GM12878 (cell line): ENCODE measurements at regions not wholly inside any gene's neighbourhood (a gene's known extent, or its start where the extent isn't known, plus 50 kb on each side); places are given as distances from the start of the nearest gene placed in this dataset.

Experiments used
- ATAC-seq: fragments of 200-7000 bp; cut with Tn5 transposase; 3 replicates; pipeline ENCODE4 v1.9.1; 2020; ENCODE audit warnings: mild to moderate bottlenecking, moderate library complexity
- BruUV-seq: library from RNA; stranded (reverse); fragments of 400-500 nt; replicated peaks from 2 replicates; lab custom pipeline; 2021; lab: Mats Ljungman, UMichigan
- CTCF ChIA-PET: fragments of 300-600 bp; sonication (Branson Sonifier 250); formaldehyde crosslinking; extraction: SDS; loops from one replicate; lab custom pipeline; 2021; ENCODE audit warnings: inconsistent platforms; lab: Yijun Ruan, JAX
- POLR2A ChIA-PET: fragments of 350-600 bp; formaldehyde crosslinking; extraction: SDS; loops from one replicate; lab custom pipeline; 2021; ENCODE audit warnings: inconsistent platforms; lab: Charles Lee
- RAD21 ChIA-PET: fragments of 300-600 bp; sonication (Branson Sonifier 250); formaldehyde crosslinking; loops from one replicate; lab custom pipeline; 2023; ENCODE audit warnings: antibody characterized with exemption; ENCODE audit not compliant: unreplicated experiment; lab: Charles Lee
- SMC1A ChIA-PET: fragments of 300-600 bp; sonication (Branson Sonifier 250); formaldehyde crosslinking; loops from one replicate; lab custom pipeline; 2023; ENCODE audit not compliant: unreplicated experiment, uncharacterized antibody; lab: Charles Lee
- DNase-seq: peaks from one replicate; pipeline ENCODE4 v3.0.0-alpha.2; 2011; ENCODE audit warnings: low read depth, low spot score
- FAIRE-seq: peaks from 3 replicates; lab custom pipeline; 2011; peaks lifted over from hg19 to GRCh38; lab: Jason Lieb, UNC
- H2AFZ ChIP-seq: 2 replicates; pipeline ENCODE4 v1.6.0; 2011; ENCODE audit warnings: low read depth, low read length, control low read depth; ENCODE audit not compliant: control insufficient read depth
- H3K27ac ChIP-seq: 2 replicates; pipeline ENCODE4 v1.5.1; 2011; ENCODE audit warnings: control low read depth; ENCODE audit not compliant: control insufficient read depth, insufficient read depth
- H3K27me3 ChIP-seq, 2 experiments: replicated peaks in 1 of 2; 2 replicates each; pipeline versions ENCODE4 v1.6.0 to v1.6.1; 2011; ENCODE audit warnings: low read length in 1 of 2; ENCODE audit not compliant: control insufficient read depth in 2 of 2, insufficient read depth in 2 of 2
- H3K36me3 ChIP-seq, 2 experiments: 2 replicates each; pipeline ENCODE4 v1.5.1; 2011; ENCODE audit warnings: low read length in 1 of 2; ENCODE audit not compliant: control insufficient read depth in 2 of 2, insufficient read depth in 2 of 2
- H3K4me1 ChIP-seq: 2 replicates; pipeline ENCODE4 v1.6.1; 2011; ENCODE audit warnings: mild to moderate bottlenecking, low read length, moderate library complexity, mixed read lengths; ENCODE audit not compliant: control insufficient read depth, insufficient read depth
- H3K4me2 ChIP-seq: 2 replicates; pipeline ENCODE4 v1.6.0; 2011; ENCODE audit warnings: control low read depth; ENCODE audit not compliant: control insufficient read depth, insufficient read depth
- H3K4me3 ChIP-seq: fragments of 200-600 bp; sonication (generic); 2 replicates; pipeline ENCODE4 v1.5.1; 2016
- H3K79me2 ChIP-seq: 2 replicates; pipeline ENCODE4 v1.6.0; 2011; ENCODE audit warnings: low read length; ENCODE audit not compliant: control insufficient read depth, insufficient read depth
- H3K9ac ChIP-seq: 2 replicates; pipeline ENCODE4 v1.8.0; 2011; ENCODE audit warnings: low read length, control low read depth, mixed read lengths; ENCODE audit not compliant: control insufficient read depth, insufficient read depth
- H3K9me3 ChIP-seq: replicated peaks from 3 replicates; pipeline ENCODE4 v1.5.1; 2011; ENCODE audit warnings: mild to moderate bottlenecking, low read length; ENCODE audit not compliant: control insufficient read depth, insufficient read depth
- H4K20me1 ChIP-seq: 2 replicates; pipeline ENCODE4 v1.6.0; 2011; ENCODE audit not compliant: control insufficient read depth, insufficient read depth
- ASH2L ChIP-seq: fragments of 300-600, 200-600 bp; sonication (generic); IDR thresholded peaks from 2 replicates; pipeline ENCODE4 v1.6.1; 2017; ENCODE audit warnings: low read depth, mild to moderate bottlenecking, borderline replicate concordance
- BMI1 ChIP-seq: fragments of 450-650 bp; IDR thresholded peaks from 2 replicates; pipeline ENCODE4 v1.6.1; 2016; ENCODE audit warnings: mild to moderate bottlenecking, moderate library complexity, borderline replicate concordance
- CBFB ChIP-seq: IDR thresholded peaks from 2 replicates; pipeline ENCODE4 v1.6.1; 2016; ENCODE audit warnings: antibody characterized with exemption, low read depth
- CHD2 ChIP-seq: IDR thresholded peaks from 2 replicates; pipeline ENCODE4 v1.6.1; 2011; ENCODE audit warnings: low read depth, low read length, improper control_type of control experiment, borderline replicate concordance
- EGR1 ChIP-seq, 2 experiments: IDR thresholded peaks; 1 replicate in 1 of 2; 2 replicates in 1 of 2; pipeline ENCODE4 v1.6.1; 2011 to 2012; ENCODE audit warnings: low read depth in 2 of 2, low read length in 2 of 2, borderline replicate concordance in 1 of 2, mild to moderate bottlenecking in 1 of 2, moderate library complexity in 1 of 2
- EZH2 ChIP-seq: IDR thresholded peaks from 2 replicates; pipeline ENCODE4 v1.6.1; 2012; ENCODE audit warnings: low read depth, mild to moderate bottlenecking, control low read depth, inconsistent platforms, low read length, borderline replicate concordance; ENCODE audit not compliant: control insufficient read depth
- GATAD2B ChIP-seq: fragments of 450-650 bp; conservative IDR thresholded peaks from 2 replicates; pipeline ENCODE4 v1.6.1; 2017; ENCODE audit warnings: low read depth, mild to moderate bottlenecking, moderate library complexity
- HDAC6 ChIP-seq: fragments of 200-600 bp; sonication (generic); IDR thresholded peaks from one replicate; pipeline ENCODE4 v1.8.0; 2017; ENCODE audit warnings: antibody characterized with exemption; ENCODE audit not compliant: unreplicated experiment
- IKZF2 ChIP-seq, 2 experiments: fragments of 450-650 bp; IDR thresholded peaks; 2 replicates each; pipeline ENCODE4 v1.6.1; 2017; ENCODE audit warnings: mild to moderate bottlenecking in 2 of 2, moderate library complexity in 2 of 2
- IRF4 ChIP-seq: IDR thresholded peaks from 2 replicates; pipeline ENCODE4 v1.6.1; 2011; ENCODE audit warnings: low read depth, low read length
- LARP7 ChIP-seq: fragments of 450-650 bp; IDR thresholded peaks from 2 replicates; pipeline ENCODE4 v1.6.1; 2017; ENCODE audit warnings: mild to moderate bottlenecking
- MEF2A ChIP-seq: IDR thresholded peaks from 2 replicates; pipeline ENCODE4 v1.6.1; 2011; ENCODE audit warnings: low read depth, mild to moderate bottlenecking, low read length, moderate library complexity; ENCODE audit not compliant: insufficient read depth
- MTA2 ChIP-seq: fragments of 450-650 bp; IDR thresholded peaks from 2 replicates; pipeline ENCODE4 v1.6.1; 2016; ENCODE audit warnings: low read depth, mild to moderate bottlenecking, moderate library complexity
- NFXL1 ChIP-seq: fragments of 450-650 bp; IDR thresholded peaks from 2 replicates; pipeline ENCODE4 v1.6.1; 2017; ENCODE audit warnings: antibody characterized with exemption, mild to moderate bottlenecking, borderline replicate concordance
- NR2C1 ChIP-seq: fragments of 450-650 bp; IDR thresholded peaks from 2 replicates; pipeline ENCODE4 v1.6.1; 2017; ENCODE audit warnings: antibody characterized with exemption, mild to moderate bottlenecking, moderate library complexity
- NR2F1 ChIP-seq: fragments of 450-650 bp; conservative IDR thresholded peaks from 2 replicates; pipeline ENCODE4 v1.6.1; 2017; ENCODE audit warnings: mild to moderate bottlenecking
- PAX5 ChIP-seq: IDR thresholded peaks from 2 replicates; pipeline ENCODE4 v1.6.1; 2011; ENCODE audit warnings: low read depth, low read length, borderline replicate concordance
- PAX8 ChIP-seq: fragments of 450-650 bp; IDR thresholded peaks from 2 replicates; pipeline ENCODE4 v1.6.1; 2017; ENCODE audit warnings: mild to moderate bottlenecking, moderate library complexity
- POLR2A ChIP-seq: IDR thresholded peaks from 2 replicates; pipeline ENCODE4 v1.6.1; 2011; ENCODE audit warnings: low read depth, mild to moderate bottlenecking, low read length
- RFX5 ChIP-seq: IDR thresholded peaks from 2 replicates; pipeline ENCODE4 v1.6.1; 2011; ENCODE audit warnings: low read depth, low read length, improper control_type of control experiment
- SMARCA5 ChIP-seq: fragments of 450-650 bp; IDR thresholded peaks from 2 replicates; pipeline ENCODE4 v1.6.1; 2017; ENCODE audit warnings: mild to moderate bottlenecking
- STAT1 ChIP-seq: fragments of 450-650 bp; conservative IDR thresholded peaks from 2 replicates; pipeline ENCODE4 v1.6.1; 2014; ENCODE audit warnings: antibody characterized with exemption, mild to moderate bottlenecking
- SUZ12 ChIP-seq: fragments of 200-600 bp; sonication (generic); IDR thresholded peaks from one replicate; pipeline ENCODE4 v1.6.1; 2018; ENCODE audit warnings: antibody characterized with exemption, mild to moderate bottlenecking; ENCODE audit not compliant: unreplicated experiment
- TCF12 ChIP-seq: IDR thresholded peaks from 2 replicates; pipeline ENCODE4 v1.6.1; 2011; ENCODE audit warnings: low read depth, mild to moderate bottlenecking, low read length
- ZBTB4 ChIP-seq: fragments of 450-650 bp; formaldehyde crosslinking; IDR thresholded peaks from 2 replicates; pipeline ENCODE4 v1.4.0; 2022; ENCODE audit warnings: mild to moderate bottlenecking, moderate library complexity
- ZNF217 ChIP-seq: fragments of 450-650 bp; IDR thresholded peaks from 2 replicates; pipeline ENCODE4 v1.6.1; 2017; ENCODE audit warnings: antibody characterized with exemption, mild to moderate bottlenecking
- ZNF622 ChIP-seq: fragments of 450-650 bp; IDR thresholded peaks from 2 replicates; pipeline ENCODE4 v1.6.1; 2017; ENCODE audit warnings: mild to moderate bottlenecking, inconsistent platforms
- WGBS: methylation state at CpG from one replicate; pipeline ENCODE4 v1.1.6; 2016; ENCODE audit warnings: low lambda C conversion rate; ENCODE audit not compliant: insufficient replicate concordance, insufficient coverage; ENCODE audit errors: missing lambda C conversion rate; 5-methylcytosine and 5-hydroxymethylcytosine counted together
- in situ Hi-C: fragments of 300-500 bp; cut with MboI; formaldehyde crosslinking; loops from 9 replicates; pipeline ENCODE4 v1.14.3; 2018; ENCODE audit warnings: mixed read lengths
- intact Hi-C: fragments of 100-400 bp; cut with micrococcal nuclease; formaldehyde crosslinking; loops from one replicate; pipeline ENCODE4 v1.14.2; 2022; ENCODE audit not compliant: unreplicated experiment

- no peak for TF ChIP-seq IKZF2 (IDR thresholded peaks at IDR 0.05)
- no peak for TF ChIP-seq IRF4
- no peak for TF ChIP-seq PAX8
- no peak for TF ChIP-seq SUZ12
- no peak for TF ChIP-seq SMARCA5
- no peak for TF ChIP-seq GATAD2B
- TF ChIP-seq POLR2A: no peak
- no peak for TF ChIP-seq RFX5
- TF ChIP-seq CHD2: no peak
- TF ChIP-seq, all 136 proteins: peak for 0
Measured at GRCh38 chr16:35573407-35573806, 2114.0 kb downstream of the TP53TG3F start (continued).

GRCh38 chr16:35574011-35574410 lies 2114.6 kb downstream of the TP53TG3F start:
- Histone ChIP-seq H2AFZ (no peak overlapping the region), H3K4me2 (no peak overlapping the region), H4K20me1 (no peaks in the 10 kb centered on the region), H3K79me2 (no peaks in the 10 kb centered on the region), H3K27ac (no peak overlapping the region), H3K9me3 (no peaks in the 10 kb centered on the region; the same call in 1 of the 3 replicates), H3K4me1 (no peaks in the 10 kb centered on the region), H3K36me3 (no peaks in the 10 kb centered on the region), H3K9ac (no peak overlapping the region), H3K4me3 (no peak overlapping the region), H3K27me3 (no peaks in the 10 kb centered on the region)
- TF ChIP-seq NR2C1: no peak
- no peak for TF ChIP-seq MEF2A
- TF ChIP-seq NR2F1: no peak
- TF ChIP-seq ZNF217: no peak
- TF ChIP-seq TCF12: no peak
- TF ChIP-seq PAX5: no peak
- TF ChIP-seq STAT1: no peak
- TF ChIP-seq PAX8: no peak
- no peak for TF ChIP-seq HDAC6
- TF ChIP-seq ZBTB4 (CRISPR knock-in tag): no peak
- no peak for TF ChIP-seq LARP7
- no peak for TF ChIP-seq MTA2
- no peak for TF ChIP-seq BMI1
- no peak for TF ChIP-seq EZH2
- TF ChIP-seq ASH2L: no peak
- TF ChIP-seq NFXL1: no peak
- no peak for TF ChIP-seq ZNF622
- TF ChIP-seq EGR1 (IDR thresholded peaks at IDR 0.05; ENCODE audit: borderline replicate concordance in 1 of 2, low read depth in 2 of 2, low read length in 2 of 2): no peak
- no peak for TF ChIP-seq CBFB
- ChIA-PET SMC1A (no interaction called here), RAD21 (no interaction called here), POLR2A (no interaction called here), CTCF (no interaction called here)
- no TSS peak for BruUV-seq
- DNase-seq: no peak
- intact Hi-C loops: no loop called here
- no peak for ATAC-seq
- 82% methylated on average over 24 of the region's 29 CpGs for WGBS
- in situ Hi-C loops: no loop called here
- no peak for FAIRE-seq
